Ecto neural progenitor cell (in vitro differentiated cells): ENCODE measurements at regions not wholly inside any gene's neighbourhood (a gene's known extent, or its start where the extent isn't known, plus 50 kb on each side); places are given as distances from the start of the nearest gene placed in this dataset.

Experiments
- DNase-seq: peaks from one replicate; pipeline ENCODE4 v3.0.0-alpha.2; 2018; ENCODE audit warnings: low spot score

- no peak for DNase-seq
Observed at GRCh38 chr12:81957631-81958030, 198.5 kb upstream of the PPFIA2 start.

- no peak for DNase-seq
Observed at GRCh38 chr12:81956468-81956860, 197.3 kb upstream of the PPFIA2 start.

- no peak for DNase-seq
Observed at GRCh38 chr12:81953541-81953940, 194.4 kb upstream of the PPFIA2 start.

- no peak for DNase-seq
Observed at GRCh38 chr12:81950871-81951270, 191.7 kb upstream of the PPFIA2 start.

- no peak for DNase-seq
Observed at GRCh38 chr12:81949841-81950308, 190.7 kb upstream of the PPFIA2 start.

- no peak for DNase-seq
Observed at GRCh38 chr12:81949416-81949815, 190.3 kb upstream of the PPFIA2 start.

GRCh38 chr12:81944886-81945285 lies 185.7 kb upstream of the PPFIA2 start:
- no peak for DNase-seq

GRCh38 chr12:81942594-81942993 lies 183.4 kb upstream of the PPFIA2 start:
- no peak for DNase-seq

- no peak for DNase-seq
Observed at GRCh38 chr12:81930037-81930436, 170.9 kb upstream of the PPFIA2 start.

GRCh38 chr12:81896771-81897170 lies 137.6 kb upstream of the PPFIA2 start:
- no peak for DNase-seq

GRCh38 chr12:81888961-81889360 lies 129.8 kb upstream of the PPFIA2 start:
- no peak for DNase-seq

GRCh38 chr12:81888106-81888740 lies 129.1 kb upstream of the PPFIA2 start:
- no peak for DNase-seq

GRCh38 chr12:81874586-81874985 lies 115.4 kb upstream of the PPFIA2 start:
- DNase-seq = no peak

GRCh38 chr12:81874166-81874565 lies 115.0 kb upstream of the PPFIA2 start:
- no peak for DNase-seq

GRCh38 chr12:81872400-81872799 lies 113.2 kb upstream of the PPFIA2 start:
- DNase-seq = no peak

GRCh38 chr12:81866081-81866480 lies 106.9 kb upstream of the PPFIA2 start:
- no peak for DNase-seq

- no peak for DNase-seq
Observed at GRCh38 chr12:81863406-81863805, 104.3 kb upstream of the PPFIA2 start.

- no peak for DNase-seq
Observed at GRCh38 chr12:81859521-81859920, 100.4 kb upstream of the PPFIA2 start.

GRCh38 chr12:81843599-81843998 lies 84.4 kb upstream of the PPFIA2 start:
- no peak for DNase-seq

- DNase-seq = no peak
Observed at GRCh38 chr12:81835783-81836182, 76.6 kb upstream of the PPFIA2 start.

GRCh38 chr12:81819991-81820633 lies 61.0 kb upstream of the PPFIA2 start:
- DNase-seq = no peak

- DNase-seq = no peak
Observed at GRCh38 chr12:81815611-81816010, 56.5 kb upstream of the PPFIA2 start.

- DNase-seq = no peak
Observed at GRCh38 chr12:81811778-81812125, 52.6 kb upstream of the PPFIA2 start.
